ENCODE measurements at regions not wholly inside any gene's neighbourhood (a gene's known extent, or its start where the extent isn't known, plus 50 kb on each side); places are given as distances from the start of the nearest gene placed in this dataset.

DNA sequence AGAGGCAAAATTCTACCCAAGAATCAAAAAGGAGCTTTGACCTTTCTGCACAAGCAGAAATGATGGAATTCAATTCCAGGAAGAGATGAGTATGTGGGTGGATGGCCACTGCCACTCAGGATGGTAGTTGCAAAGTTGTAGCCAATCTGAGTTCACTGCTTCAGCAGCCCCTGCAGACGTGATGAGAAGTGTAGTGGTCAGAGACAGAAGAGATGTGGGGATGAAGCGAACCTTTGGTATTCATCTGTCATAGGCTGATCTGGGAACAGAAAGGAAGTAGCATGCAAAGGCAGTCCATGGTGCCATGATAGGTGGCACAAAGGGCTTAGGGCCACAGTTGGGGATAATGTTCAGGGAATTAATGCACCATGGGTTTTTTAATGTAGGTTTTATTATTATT is 81.1 kb upstream of the PGBD5 start:
- TF ChIP-seq GABPA (IDR thresholded peaks at IDR 0.05 in 1 of 2, conservative IDR thresholded peaks at IDR 0.05 in 1 of 2) (no peak), HNF4A (conservative IDR thresholded peaks at IDR 0.05) (no peak), SP1 (IDR thresholded peaks at IDR 0.05) (no peak), EGR1 (IDR thresholded peaks at IDR 0.05; ENCODE audit: low read depth in 2 of 2) (no peak), JUND (IDR thresholded peaks at IDR 0.05) (no peak), HNF4G (IDR thresholded peaks at IDR 0.05) (no peak)
- TF ChIP-seq, protein P1, sequence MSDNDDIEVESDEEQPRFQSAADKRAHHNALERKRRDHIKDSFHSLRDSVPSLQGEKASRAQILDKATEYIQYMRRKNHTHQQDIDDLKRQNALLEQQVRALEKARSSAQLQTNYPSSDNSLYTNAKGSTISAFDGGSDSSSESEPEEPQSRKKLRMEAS (IDR thresholded peaks at IDR 0.05) = no peak
- TF ChIP-seq, protein P2, sequence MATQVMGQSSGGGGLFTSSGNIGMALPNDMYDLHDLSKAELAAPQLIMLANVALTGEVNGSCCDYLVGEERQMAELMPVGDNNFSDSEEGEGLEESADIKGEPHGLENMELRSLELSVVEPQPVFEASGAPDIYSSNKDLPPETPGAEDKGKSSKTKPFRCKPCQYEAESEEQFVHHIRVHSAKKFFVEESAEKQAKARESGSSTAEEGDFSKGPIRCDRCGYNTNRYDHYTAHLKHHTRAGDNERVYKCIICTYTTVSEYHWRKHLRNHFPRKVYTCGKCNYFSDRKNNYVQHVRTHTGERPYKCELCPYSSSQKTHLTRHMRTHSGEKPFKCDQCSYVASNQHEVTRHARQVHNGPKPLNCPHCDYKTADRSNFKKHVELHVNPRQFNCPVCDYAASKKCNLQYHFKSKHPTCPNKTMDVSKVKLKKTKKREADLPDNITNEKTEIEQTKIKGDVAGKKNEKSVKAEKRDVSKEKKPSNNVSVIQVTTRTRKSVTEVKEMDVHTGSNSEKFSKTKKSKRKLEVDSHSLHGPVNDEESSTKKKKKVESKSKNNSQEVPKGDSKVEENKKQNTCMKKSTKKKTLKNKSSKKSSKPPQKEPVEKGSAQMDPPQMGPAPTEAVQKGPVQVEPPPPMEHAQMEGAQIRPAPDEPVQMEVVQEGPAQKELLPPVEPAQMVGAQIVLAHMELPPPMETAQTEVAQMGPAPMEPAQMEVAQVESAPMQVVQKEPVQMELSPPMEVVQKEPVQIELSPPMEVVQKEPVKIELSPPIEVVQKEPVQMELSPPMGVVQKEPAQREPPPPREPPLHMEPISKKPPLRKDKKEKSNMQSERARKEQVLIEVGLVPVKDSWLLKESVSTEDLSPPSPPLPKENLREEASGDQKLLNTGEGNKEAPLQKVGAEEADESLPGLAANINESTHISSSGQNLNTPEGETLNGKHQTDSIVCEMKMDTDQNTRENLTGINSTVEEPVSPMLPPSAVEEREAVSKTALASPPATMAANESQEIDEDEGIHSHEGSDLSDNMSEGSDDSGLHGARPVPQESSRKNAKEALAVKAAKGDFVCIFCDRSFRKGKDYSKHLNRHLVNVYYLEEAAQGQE (IDR thresholded peaks at IDR 0.05) = no peak
- Histone ChIP-seq H3K9me3 (ENCODE audit: control insufficient read depth in 4 of 4, low read length in 3 of 4) (no peaks in the 10 kb centered on the region), H3K27me3 (ENCODE audit: control insufficient read depth in 4 of 4, insufficient read depth in 4 of 4, low read length in 3 of 4) (no peaks in the 10 kb centered on the region), H3K27ac (ENCODE audit: low read depth in 1 of 2, low read length in 2 of 2) (no peak overlapping the region), H3K36me3 (ENCODE audit: control insufficient read depth in 4 of 4, insufficient read depth in 3 of 4, low read depth in 1 of 4, low read length in 3 of 4) (no peaks in the 10 kb centered on the region), H3K4me3 (ENCODE audit: low read depth in 1 of 3, low read length in 3 of 3) (no peak overlapping the region), H3K9ac (ENCODE audit: low read depth in 1 of 2, low read length in 2 of 2) (no peak overlapping the region), H3K4me1 (ENCODE audit: control insufficient read depth in 4 of 4, insufficient read depth in 4 of 4, low read length in 3 of 4) (no peaks in the 10 kb centered on the region)
- WGBS = 88% methylated on average over 2 of the region's 2 CpGs
- DNase-seq (ENCODE audit: low spot score) = no peak

DNA sequence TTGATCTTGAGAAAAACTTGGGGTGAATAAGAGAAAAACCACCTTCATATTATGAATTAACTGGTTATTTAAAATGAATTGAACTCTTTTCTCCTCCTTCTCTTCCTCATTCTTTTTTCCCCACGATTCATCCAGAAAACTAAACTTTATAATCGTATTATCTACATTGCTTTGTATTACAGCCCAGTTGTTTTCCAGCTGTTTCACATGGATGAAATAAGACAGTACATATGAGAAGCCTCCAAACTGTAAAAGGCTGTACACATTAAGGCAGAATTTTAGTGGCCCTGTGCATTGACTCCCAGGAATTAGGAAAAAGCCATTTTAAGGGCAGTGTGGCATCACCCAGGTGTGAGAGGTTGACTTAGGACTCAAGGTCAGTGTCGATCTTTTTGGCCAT is 80.3 kb upstream of the PGBD5 start:
- no peak for DNase-seq (ENCODE audit: low spot score)
- 89% methylated on average over 3 of the region's 3 CpGs for WGBS
- TF ChIP-seq HNF4A (conservative IDR thresholded peaks at IDR 0.05) (no peak), GABPA (IDR thresholded peaks at IDR 0.05 in 1 of 2, conservative IDR thresholded peaks at IDR 0.05 in 1 of 2) (no peak), TAF1 (conservative IDR thresholded peaks at IDR 0.05) (no peak), NR2F2 (IDR thresholded peaks at IDR 0.05) (no peak), FOXA2 (IDR thresholded peaks at IDR 0.05) (no peak)
- TF ChIP-seq, protein P3, sequence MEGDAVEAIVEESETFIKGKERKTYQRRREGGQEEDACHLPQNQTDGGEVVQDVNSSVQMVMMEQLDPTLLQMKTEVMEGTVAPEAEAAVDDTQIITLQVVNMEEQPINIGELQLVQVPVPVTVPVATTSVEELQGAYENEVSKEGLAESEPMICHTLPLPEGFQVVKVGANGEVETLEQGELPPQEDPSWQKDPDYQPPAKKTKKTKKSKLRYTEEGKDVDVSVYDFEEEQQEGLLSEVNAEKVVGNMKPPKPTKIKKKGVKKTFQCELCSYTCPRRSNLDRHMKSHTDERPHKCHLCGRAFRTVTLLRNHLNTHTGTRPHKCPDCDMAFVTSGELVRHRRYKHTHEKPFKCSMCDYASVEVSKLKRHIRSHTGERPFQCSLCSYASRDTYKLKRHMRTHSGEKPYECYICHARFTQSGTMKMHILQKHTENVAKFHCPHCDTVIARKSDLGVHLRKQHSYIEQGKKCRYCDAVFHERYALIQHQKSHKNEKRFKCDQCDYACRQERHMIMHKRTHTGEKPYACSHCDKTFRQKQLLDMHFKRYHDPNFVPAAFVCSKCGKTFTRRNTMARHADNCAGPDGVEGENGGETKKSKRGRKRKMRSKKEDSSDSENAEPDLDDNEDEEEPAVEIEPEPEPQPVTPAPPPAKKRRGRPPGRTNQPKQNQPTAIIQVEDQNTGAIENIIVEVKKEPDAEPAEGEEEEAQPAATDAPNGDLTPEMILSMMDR (IDR thresholded peaks at IDR 0.05; ENCODE audit: low read depth, low read length, missing input control) = no peak
- TF ChIP-seq, protein P4, sequence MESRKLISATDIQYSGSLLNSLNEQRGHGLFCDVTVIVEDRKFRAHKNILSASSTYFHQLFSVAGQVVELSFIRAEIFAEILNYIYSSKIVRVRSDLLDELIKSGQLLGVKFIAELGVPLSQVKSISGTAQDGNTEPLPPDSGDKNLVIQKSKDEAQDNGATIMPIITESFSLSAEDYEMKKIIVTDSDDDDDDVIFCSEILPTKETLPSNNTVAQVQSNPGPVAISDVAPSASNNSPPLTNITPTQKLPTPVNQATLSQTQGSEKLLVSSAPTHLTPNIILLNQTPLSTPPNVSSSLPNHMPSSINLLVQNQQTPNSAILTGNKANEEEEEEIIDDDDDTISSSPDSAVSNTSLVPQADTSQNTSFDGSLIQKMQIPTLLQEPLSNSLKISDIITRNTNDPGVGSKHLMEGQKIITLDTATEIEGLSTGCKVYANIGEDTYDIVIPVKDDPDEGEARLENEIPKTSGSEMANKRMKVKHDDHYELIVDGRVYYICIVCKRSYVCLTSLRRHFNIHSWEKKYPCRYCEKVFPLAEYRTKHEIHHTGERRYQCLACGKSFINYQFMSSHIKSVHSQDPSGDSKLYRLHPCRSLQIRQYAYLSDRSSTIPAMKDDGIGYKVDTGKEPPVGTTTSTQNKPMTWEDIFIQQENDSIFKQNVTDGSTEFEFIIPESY (IDR thresholded peaks at IDR 0.05) = no peak
- TF ChIP-seq, protein P2 (IDR thresholded peaks at IDR 0.05) = no peak
- TF ChIP-seq, protein P1 (IDR thresholded peaks at IDR 0.05) = no peak
- TF ChIP-seq, protein P5, sequence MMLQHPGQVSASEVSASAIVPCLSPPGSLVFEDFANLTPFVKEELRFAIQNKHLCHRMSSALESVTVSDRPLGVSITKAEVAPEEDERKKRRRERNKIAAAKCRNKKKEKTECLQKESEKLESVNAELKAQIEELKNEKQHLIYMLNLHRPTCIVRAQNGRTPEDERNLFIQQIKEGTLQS (IDR thresholded peaks at IDR 0.05) = no peak
- Histone ChIP-seq H3K27ac (ENCODE audit: low read depth in 1 of 2, low read length in 2 of 2) (no peak overlapping the region), H3K9me3 (ENCODE audit: control insufficient read depth in 4 of 4, low read length in 3 of 4) (no peaks in the 10 kb centered on the region), H3K9ac (ENCODE audit: low read depth in 1 of 2, low read length in 2 of 2) (no peak overlapping the region), H3K27me3 (ENCODE audit: control insufficient read depth in 4 of 4, insufficient read depth in 4 of 4, low read length in 3 of 4) (no peaks in the 10 kb centered on the region), H3K4me1 (ENCODE audit: control insufficient read depth in 4 of 4, insufficient read depth in 4 of 4, low read length in 3 of 4) (no peaks in the 10 kb centered on the region), H3K4me3 (ENCODE audit: low read depth in 1 of 3, low read length in 3 of 3) (no peak overlapping the region), H3K36me3 (ENCODE audit: control insufficient read depth in 4 of 4, insufficient read depth in 3 of 4, low read depth in 1 of 4, low read length in 3 of 4) (no peaks in the 10 kb centered on the region)
